Glutamatergic neuron (in vitro differentiated cells): ENCODE measurements at regions not wholly inside any gene's neighbourhood (a gene's known extent, or its start where the extent isn't known, plus 50 kb on each side); places are given as distances from the start of the nearest gene placed in this dataset.

Source experiments
- DNase-seq: peaks from one replicate; pipeline ENCODE4 v3.0.0; 2022
- H3K27ac Mint-ChIP-seq: one replicate; pipeline ENCODE4 v1.8.0; 2020; ENCODE audit warnings: mild to moderate bottlenecking, mixed read lengths, inconsistent platforms; ENCODE audit not compliant: unreplicated experiment
- H3K27me3 Mint-ChIP-seq: one replicate; pipeline ENCODE4 v1.8.0; 2020; ENCODE audit warnings: mild to moderate bottlenecking, moderate library complexity, mixed read lengths, inconsistent platforms; ENCODE audit not compliant: unreplicated experiment
- H3K36me3 Mint-ChIP-seq: one replicate; pipeline ENCODE4 v1.8.0; 2020; ENCODE audit warnings: mild to moderate bottlenecking, mixed read lengths, inconsistent platforms; ENCODE audit not compliant: unreplicated experiment
- H3K4me1 Mint-ChIP-seq: one replicate; pipeline ENCODE4 v1.8.0; 2020; ENCODE audit warnings: mild to moderate bottlenecking, low read depth, mixed read lengths, inconsistent platforms; ENCODE audit not compliant: unreplicated experiment
- H3K4me3 Mint-ChIP-seq: one replicate; pipeline ENCODE4 v1.8.0; 2020; ENCODE audit warnings: mild to moderate bottlenecking, mixed read lengths, inconsistent platforms; ENCODE audit not compliant: unreplicated experiment
- H3K9me3 Mint-ChIP-seq: one replicate; pipeline ENCODE4 v1.8.0; 2020; ENCODE audit warnings: mild to moderate bottlenecking, moderate library complexity, mixed read lengths, inconsistent platforms; ENCODE audit not compliant: unreplicated experiment
- CTCF ChIP-seq: fragments of 200-600 bp; sonication (generic); IDR thresholded peaks from one replicate; pipeline ENCODE4 v1.5.0; 2021; ENCODE audit not compliant: partially characterized antibody, unreplicated experiment

DNA sequence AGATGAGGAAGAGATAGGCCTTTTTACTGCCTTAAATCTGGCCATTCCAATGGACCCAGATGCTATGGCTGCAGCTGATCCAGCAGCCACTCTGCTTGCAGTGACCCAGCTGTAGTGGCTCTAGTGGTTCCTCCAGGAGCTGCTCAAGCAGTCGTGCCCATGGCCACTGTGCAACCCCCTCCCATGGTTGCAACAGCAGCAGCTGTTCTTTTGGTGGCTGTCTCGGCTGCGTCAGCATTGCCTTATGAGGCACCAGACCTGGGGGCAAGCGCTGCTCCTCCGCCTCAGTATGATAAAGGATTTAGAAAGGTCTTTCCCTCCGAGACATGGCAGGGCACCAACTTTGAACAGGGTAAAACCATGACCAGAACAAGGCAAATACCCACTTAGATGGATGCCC lies 384.9 kb upstream of the DCC start:
- Mint-ChIP-seq H3K27me3 (no peaks in the 10 kb centered on the region), H3K27ac (no peak overlapping the region), H3K9me3 (peaks cover 2% of the 10 kb centered on the region), H3K4me3 (no peak overlapping the region), H3K36me3 (no peaks in the 10 kb centered on the region), H3K4me1 (peaks cover 9% of the 10 kb centered on the region)
- TF ChIP-seq CTCF, result no peak
- no peak for DNase-seq

DNA sequence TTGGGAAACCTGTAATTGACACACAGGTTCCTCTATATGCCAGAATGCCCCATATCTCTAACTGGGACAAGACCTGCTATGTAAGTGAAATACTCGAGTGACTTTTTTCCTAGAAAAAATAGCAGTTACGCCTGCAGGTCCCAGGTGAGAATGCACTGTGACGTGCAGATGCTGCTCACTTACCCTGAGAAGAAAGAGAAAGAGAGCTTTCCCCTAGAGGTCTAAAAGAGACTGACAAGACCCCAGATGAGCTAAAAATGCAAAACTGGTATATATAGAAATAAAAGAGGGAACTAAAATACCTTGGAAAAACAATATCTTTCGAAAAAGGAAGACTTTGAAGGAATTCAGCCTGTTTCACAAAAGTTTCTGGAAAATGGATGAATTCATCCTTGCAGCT lies 383.0 kb upstream of the DCC start:
- H3K4me3 Mint-ChIP-seq, result no peak overlapping the region

GRCh38 chr18:51980101-51980500 lies 359.9 kb upstream of the DCC start:
- Mint-ChIP-seq H3K27ac (no peak overlapping the region), H3K4me3 (no peak overlapping the region), H3K9me3 (no peaks in the 10 kb centered on the region), H3K4me1 (no peaks in the 10 kb centered on the region), H3K36me3 (no peaks in the 10 kb centered on the region), H3K27me3 (no peaks in the 10 kb centered on the region)
- no peak for TF ChIP-seq CTCF
- no peak for DNase-seq

More for the DNA sequence above, 383.0 kb upstream of the DCC start:
- DNase-seq, result no peak
- Mint-ChIP-seq H3K4me1 (peaks cover 3% of the 10 kb centered on the region), H3K27me3 (peaks cover 1% of the 10 kb centered on the region), H3K27ac (no peak overlapping the region), H3K36me3 (no peaks in the 10 kb centered on the region), H3K9me3 (peaks cover 2% of the 10 kb centered on the region)
- no peak for TF ChIP-seq CTCF

- Mint-ChIP-seq H3K27ac (no peak overlapping the region), H3K27me3 (no peaks in the 10 kb centered on the region), H3K4me1 (no peaks in the 10 kb centered on the region), H3K9me3 (no peaks in the 10 kb centered on the region), H3K4me3 (no peak overlapping the region), H3K36me3 (no peaks in the 10 kb centered on the region)
- no peak for DNase-seq
- no peak for TF ChIP-seq CTCF
These were observed 351.7 kb upstream of the DCC start for GRCh38 chr18:51988277-51988676.

GRCh38 chr18:51997129-51997528 lies 342.9 kb upstream of the DCC start:
- no peaks in the 10 kb centered on the region for H3K9me3 Mint-ChIP-seq
- H3K4me3 Mint-ChIP-seq, result no peak overlapping the region
- DNase-seq, result no peak
- TF ChIP-seq CTCF, result no peak
- H3K27ac Mint-ChIP-seq, result no peak overlapping the region
- H3K27me3 Mint-ChIP-seq, result no peaks in the 10 kb centered on the region
- H3K36me3 Mint-ChIP-seq, result no peaks in the 10 kb centered on the region
- no peaks in the 10 kb centered on the region for H3K4me1 Mint-ChIP-seq
